ENCODE measurements at regions not wholly inside any gene's neighbourhood (a gene's known extent, or its start where the extent isn't known, plus 50 kb on each side); places are given as distances from the start of the nearest gene placed in this dataset.

DNA sequence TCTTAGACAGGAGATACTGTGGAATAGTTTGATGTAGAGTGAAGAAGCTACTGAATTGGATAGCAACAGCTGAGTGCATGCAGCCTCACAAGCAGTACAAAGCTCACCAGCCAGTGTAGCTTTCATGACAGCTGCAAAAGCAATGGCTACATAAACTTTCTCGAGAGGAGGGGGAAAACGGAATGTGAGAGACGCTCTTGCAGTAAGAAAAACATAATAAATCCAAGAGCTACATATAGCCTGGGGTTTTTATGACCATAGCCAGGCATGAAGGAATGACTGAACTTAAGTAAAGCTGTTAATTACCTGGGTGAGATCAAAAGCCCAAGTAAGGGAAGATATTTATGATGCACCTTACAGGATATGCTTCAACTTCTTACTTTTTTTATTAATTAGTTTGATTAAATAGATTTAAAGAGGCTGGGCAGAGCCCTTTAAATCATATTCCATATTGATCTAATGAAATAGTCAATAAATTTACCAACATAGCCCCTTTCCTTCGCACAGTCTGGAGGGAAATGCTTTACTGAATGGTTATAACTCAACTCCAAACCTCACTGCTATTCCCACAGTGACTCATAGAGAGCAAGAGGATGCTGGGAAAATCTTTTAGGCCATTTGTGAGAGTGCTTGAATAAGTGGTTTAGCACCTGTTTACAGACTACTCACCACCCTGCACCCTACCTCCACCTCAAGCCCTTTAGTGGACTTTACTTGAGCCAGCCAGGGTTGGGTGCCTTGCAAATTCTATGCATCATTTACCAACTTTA is 407.2 kb upstream of the CLINT1 start:
- TF ChIP-seq, protein P1, sequence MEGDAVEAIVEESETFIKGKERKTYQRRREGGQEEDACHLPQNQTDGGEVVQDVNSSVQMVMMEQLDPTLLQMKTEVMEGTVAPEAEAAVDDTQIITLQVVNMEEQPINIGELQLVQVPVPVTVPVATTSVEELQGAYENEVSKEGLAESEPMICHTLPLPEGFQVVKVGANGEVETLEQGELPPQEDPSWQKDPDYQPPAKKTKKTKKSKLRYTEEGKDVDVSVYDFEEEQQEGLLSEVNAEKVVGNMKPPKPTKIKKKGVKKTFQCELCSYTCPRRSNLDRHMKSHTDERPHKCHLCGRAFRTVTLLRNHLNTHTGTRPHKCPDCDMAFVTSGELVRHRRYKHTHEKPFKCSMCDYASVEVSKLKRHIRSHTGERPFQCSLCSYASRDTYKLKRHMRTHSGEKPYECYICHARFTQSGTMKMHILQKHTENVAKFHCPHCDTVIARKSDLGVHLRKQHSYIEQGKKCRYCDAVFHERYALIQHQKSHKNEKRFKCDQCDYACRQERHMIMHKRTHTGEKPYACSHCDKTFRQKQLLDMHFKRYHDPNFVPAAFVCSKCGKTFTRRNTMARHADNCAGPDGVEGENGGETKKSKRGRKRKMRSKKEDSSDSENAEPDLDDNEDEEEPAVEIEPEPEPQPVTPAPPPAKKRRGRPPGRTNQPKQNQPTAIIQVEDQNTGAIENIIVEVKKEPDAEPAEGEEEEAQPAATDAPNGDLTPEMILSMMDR (conservative IDR thresholded peaks at IDR 0.05 in 1 of 2, IDR thresholded peaks at IDR 0.05 in 1 of 2; ENCODE audit: low read depth in 1 of 2, low read length in 2 of 2), result no peak
- no peak for TF ChIP-seq EZH2 (IDR thresholded peaks at IDR 0.05; ENCODE audit: low read length, missing control alignments)
- H3K9me3 ChIP-seq (ENCODE audit: control insufficient read depth, insufficient read depth, low read depth, low read length), result no peaks in the 10 kb centered on the region

GRCh38 chr5:158265346-158265745 is 406.4 kb upstream of the CLINT1 start:
- TF ChIP-seq, protein P1 (conservative IDR thresholded peaks at IDR 0.05 in 1 of 2, IDR thresholded peaks at IDR 0.05 in 1 of 2; ENCODE audit: low read depth in 1 of 2, low read length in 2 of 2), result no peak
- TF ChIP-seq EZH2 (IDR thresholded peaks at IDR 0.05; ENCODE audit: low read length, missing control alignments), result no peak
- Histone ChIP-seq H4K20me1 (ENCODE audit: control insufficient read depth, extremely low read depth, insufficient read depth, low read length) (no peaks in the 10 kb centered on the region), H3K27ac (ENCODE audit: insufficient read depth, low read length) (no peak overlapping the region), H3K9me3 (ENCODE audit: control insufficient read depth, insufficient read depth, low read depth, low read length) (no peaks in the 10 kb centered on the region), H3K36me3 (ENCODE audit: control insufficient read depth, insufficient read depth, low read length) (no peaks in the 10 kb centered on the region), H3K9ac (ENCODE audit: insufficient read depth, low read length) (no peak overlapping the region), H3K27me3 (ENCODE audit: control insufficient read depth, insufficient read depth, low read length) (no peaks in the 10 kb centered on the region), H3K4me1 (ENCODE audit: control insufficient read depth, extremely low read depth, insufficient read depth, low read length) (no peaks in the 10 kb centered on the region), H3K4me3 (replicated peaks in 1 of 4; ENCODE audit: control extremely low read depth in 1 of 4, insufficient read depth in 1 of 4, low read depth in 3 of 4, low read length in 4 of 4) (no peak overlapping the region), H3K4me2 (ENCODE audit: extremely low read depth, insufficient read depth, low read length) (no peak overlapping the region), H2AFZ (ENCODE audit: low read length) (no peak overlapping the region), H3K79me2 (ENCODE audit: control insufficient read depth, insufficient read depth, low read length) (no peaks in the 10 kb centered on the region)
- DNase-seq (ENCODE audit: low read depth in 2 of 2), result no peak

More for the DNA sequence above, 407.2 kb upstream of the CLINT1 start:
- Histone ChIP-seq H3K27ac (ENCODE audit: insufficient read depth, low read length) (no peak overlapping the region), H3K4me2 (ENCODE audit: extremely low read depth, insufficient read depth, low read length) (no peak overlapping the region), H2AFZ (ENCODE audit: low read length) (no peak overlapping the region), H3K79me2 (ENCODE audit: control insufficient read depth, insufficient read depth, low read length) (no peaks in the 10 kb centered on the region), H3K36me3 (ENCODE audit: control insufficient read depth, insufficient read depth, low read length) (no peaks in the 10 kb centered on the region), H4K20me1 (ENCODE audit: control insufficient read depth, extremely low read depth, insufficient read depth, low read length) (no peaks in the 10 kb centered on the region), H3K9ac (ENCODE audit: insufficient read depth, low read length) (no peak overlapping the region), H3K27me3 (ENCODE audit: control insufficient read depth, insufficient read depth, low read length) (no peaks in the 10 kb centered on the region), H3K4me3 (replicated peaks in 1 of 4; ENCODE audit: control extremely low read depth in 1 of 4, insufficient read depth in 1 of 4, low read depth in 3 of 4, low read length in 4 of 4) (no peak overlapping the region), H3K4me1 (ENCODE audit: control insufficient read depth, extremely low read depth, insufficient read depth, low read length) (no peaks in the 10 kb centered on the region)
- no peak for DNase-seq (ENCODE audit: low read depth in 2 of 2)

DNA sequence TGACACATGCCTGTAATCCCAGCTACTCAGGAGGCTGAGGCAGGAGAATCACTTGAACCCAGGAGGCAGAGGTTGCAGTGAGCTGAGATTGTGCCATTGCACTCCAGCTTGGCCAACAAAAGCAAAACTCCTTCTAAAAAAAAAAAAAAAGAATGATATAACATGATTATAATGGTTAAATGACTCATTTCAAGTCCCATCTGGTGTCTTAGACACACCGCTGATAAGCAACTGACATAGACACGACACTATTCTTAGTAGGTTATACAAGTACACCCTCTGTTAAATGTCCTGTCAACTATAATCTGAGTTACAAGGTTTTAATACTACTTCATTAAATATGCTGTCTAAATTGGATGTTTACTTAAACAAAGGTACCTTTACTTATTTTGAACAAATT is 405.3 kb upstream of the CLINT1 start:
- no peak overlapping the region for H3K27ac ChIP-seq (ENCODE audit: insufficient read depth, low read length)
- peak in 1 of 2 donors; percentile 14 for DNase-seq (ENCODE audit: low read depth in 2 of 2)
- no peak for TF ChIP-seq EZH2 (IDR thresholded peaks at IDR 0.05; ENCODE audit: low read length, missing control alignments)
- TF ChIP-seq, protein P1 (conservative IDR thresholded peaks at IDR 0.05 in 1 of 2, IDR thresholded peaks at IDR 0.05 in 1 of 2; ENCODE audit: low read depth in 1 of 2, low read length in 2 of 2), result no peak
- H3K4me1 ChIP-seq (ENCODE audit: control insufficient read depth, extremely low read depth, insufficient read depth, low read length), result no peaks in the 10 kb centered on the region
- no peaks in the 10 kb centered on the region for H3K79me2 ChIP-seq (ENCODE audit: control insufficient read depth, insufficient read depth, low read length)
- H2AFZ ChIP-seq (ENCODE audit: low read length), result no peak overlapping the region
- H3K9ac ChIP-seq (ENCODE audit: insufficient read depth, low read length), result no peak overlapping the region
- H3K36me3 ChIP-seq (ENCODE audit: control insufficient read depth, insufficient read depth, low read length), result no peaks in the 10 kb centered on the region
- no peaks in the 10 kb centered on the region for H3K27me3 ChIP-seq (ENCODE audit: control insufficient read depth, insufficient read depth, low read length)
- H3K4me2 ChIP-seq (ENCODE audit: extremely low read depth, insufficient read depth, low read length), result no peak overlapping the region
- no peaks in the 10 kb centered on the region for H3K9me3 ChIP-seq (ENCODE audit: control insufficient read depth, insufficient read depth, low read depth, low read length)
- no peaks in the 10 kb centered on the region for H4K20me1 ChIP-seq (ENCODE audit: control insufficient read depth, extremely low read depth, insufficient read depth, low read length)
- no peak overlapping the region for H3K4me3 ChIP-seq (replicated peaks in 1 of 4; ENCODE audit: control extremely low read depth in 1 of 4, insufficient read depth in 1 of 4, low read depth in 3 of 4, low read length in 4 of 4)
